Smooth muscle cell (in vitro differentiated cells): ENCODE measurements at regions not wholly inside any gene's neighbourhood (a gene's known extent, or its start where the extent isn't known, plus 50 kb on each side); places are given as distances from the start of the nearest gene placed in this dataset.

Experiments
- DNase-seq: peaks from one replicate; lab custom pipeline; 2025; ENCODE audit not compliant: unreplicated experiment; lab: John Stamatoyannopoulos, UW
- H2AFZ ChIP-seq: fragments of 200-600 bp; sonication (generic); 2 replicates; pipeline ENCODE4 v1.6.0; 2016; ENCODE audit warnings: antibody characterized with exemption, low read depth, mild to moderate bottlenecking
- H3F3A ChIP-seq: fragments of 200-600 bp; sonication (generic); 2 replicates; pipeline ENCODE4 v1.6.0; 2017; ENCODE audit warnings: antibody characterized with exemption, low read depth
- H3K27ac ChIP-seq: fragments of 200-600 bp; sonication (generic); 2 replicates; pipeline ENCODE4 v1.5.1; 2016; ENCODE audit warnings: low read depth, mild to moderate bottlenecking
- H3K27me3 ChIP-seq: fragments of 200-600 bp; sonication (generic); 2 replicates; pipeline ENCODE4 v1.6.1; 2016; ENCODE audit warnings: low read depth, mild to moderate bottlenecking
- H3K36me3 ChIP-seq: fragments of 200-600 bp; sonication (generic); 2 replicates; pipeline ENCODE4 v1.5.1; 2016; ENCODE audit warnings: low read depth
- H3K4me1 ChIP-seq: fragments of 200-600 bp; sonication (generic); 2 replicates; pipeline ENCODE4 v1.5.1; 2016; ENCODE audit warnings: low read depth
- H3K4me2 ChIP-seq: fragments of 200-600 bp; sonication (generic); 2 replicates; pipeline ENCODE4 v1.6.0; 2016; ENCODE audit warnings: mild to moderate bottlenecking
- H3K4me3 ChIP-seq: fragments of 200-600 bp; sonication (generic); 2 replicates; pipeline ENCODE4 v1.5.1; 2016; ENCODE audit warnings: mild to moderate bottlenecking
- H3K79me2 ChIP-seq: fragments of 200-600 bp; sonication (generic); 2 replicates; pipeline ENCODE4 v1.6.0; 2016; ENCODE audit warnings: low read depth, mild to moderate bottlenecking
- H3K9ac ChIP-seq: fragments of 200-600 bp; sonication (generic); 2 replicates; pipeline ENCODE4 v1.6.0; 2016; ENCODE audit warnings: low read depth
- H3K9me3 ChIP-seq: fragments of 200-600 bp; sonication (generic); replicated peaks from 2 replicates; pipeline ENCODE4 v1.5.1; 2016; ENCODE audit warnings: low read depth
- H4K20me1 ChIP-seq: fragments of 200-600 bp; sonication (generic); 2 replicates; pipeline ENCODE4 v1.6.0; 2016; ENCODE audit warnings: low read depth
- CTCF ChIP-seq: fragments of 200-600 bp; sonication (generic); IDR thresholded peaks from 2 replicates; pipeline ENCODE4 v1.5.1; 2017; ENCODE audit warnings: borderline replicate concordance, mild to moderate bottlenecking, antibody characterized with exemption; ENCODE audit not compliant: insufficient read depth, poor library complexity, severe bottlenecking
- WGBS: methylation state at CpG from one replicate; pipeline ENCODE4 v1.1.7; 2016; ENCODE audit warnings: low lambda C conversion rate; 5-methylcytosine and 5-hydroxymethylcytosine counted together

GRCh38 chr2:3117650-3118216 is 259.9 kb downstream of the EIPR1 start:
- Histone ChIP-seq H3K4me2 (no peak overlapping the region), H3K4me1 (peaks cover 7% of the 10 kb centered on the region), H3F3A (no peaks in the 10 kb centered on the region), H4K20me1 (no peaks in the 10 kb centered on the region), H3K9ac (no peak overlapping the region), H3K9me3 (no peaks in the 10 kb centered on the region), H3K36me3 (no peaks in the 10 kb centered on the region), H3K27ac (no peak overlapping the region), H3K4me3 (no peak overlapping the region), H3K79me2 (no peaks in the 10 kb centered on the region), H2AFZ (no peak overlapping the region), H3K27me3 (no peaks in the 10 kb centered on the region)
- TF ChIP-seq CTCF: no peak
- WGBS: 71% methylated on average over 7 of the region's 7 CpGs
- no peak for DNase-seq

- Histone ChIP-seq H3K27me3 (no peaks in the 10 kb centered on the region), H3K9me3 (no peaks in the 10 kb centered on the region), H3F3A (no peaks in the 10 kb centered on the region), H3K27ac (no peak overlapping the region), H4K20me1 (no peaks in the 10 kb centered on the region), H3K79me2 (no peaks in the 10 kb centered on the region), H3K4me1 (peaks cover 7% of the 10 kb centered on the region), H3K4me2 (no peak overlapping the region), H2AFZ (no peak overlapping the region), H3K9ac (no peak overlapping the region), H3K36me3 (no peaks in the 10 kb centered on the region), H3K4me3 (no peak overlapping the region)
- WGBS: 91% methylated on average over 14 of the region's 14 CpGs
- DNase-seq: no peak
- TF ChIP-seq CTCF: no peak
These were observed 261.2 kb downstream of the EIPR1 start for GRCh38 chr2:3116371-3116770.

- no peak overlapping the region for H3K4me3 ChIP-seq
- no peaks in the 10 kb centered on the region for H3F3A ChIP-seq
- H3K36me3 ChIP-seq: no peaks in the 10 kb centered on the region
- H3K4me1 ChIP-seq: peaks cover 7% of the 10 kb centered on the region
- H3K79me2 ChIP-seq: no peaks in the 10 kb centered on the region
- DNase-seq: no peak
- no peak overlapping the region for H3K4me2 ChIP-seq
- H3K9me3 ChIP-seq: no peaks in the 10 kb centered on the region
- H3K27ac ChIP-seq: no peak overlapping the region
- H4K20me1 ChIP-seq: no peaks in the 10 kb centered on the region
- no peak overlapping the region for H2AFZ ChIP-seq
- no peak overlapping the region for H3K9ac ChIP-seq
- TF ChIP-seq CTCF: no peak
- no peaks in the 10 kb centered on the region for H3K27me3 ChIP-seq
- WGBS: 93% methylated on average over 13 of the region's 13 CpGs
These were observed 262.1 kb downstream of the EIPR1 start for GRCh38 chr2:3115301-3116042.
